MM.1S (cell line): ENCODE measurements at regions not wholly inside any gene's neighbourhood (a gene's known extent, or its start where the extent isn't known, plus 50 kb on each side); places are given as distances from the start of the nearest gene placed in this dataset.

Experiments used
- DNase-seq: peaks from one replicate; pipeline ENCODE4 v3.0.0-alpha.2; 2015
- H2AFZ ChIP-seq: fragments of 300-600 bp; sonication (generic); 2 replicates; pipeline ENCODE4 v1.6.0; 2016; ENCODE audit warnings: antibody characterized with exemption, low read length
- H3F3A ChIP-seq: fragments of 300-600 bp; sonication (generic); 2 replicates; pipeline ENCODE4 v1.6.1; 2016; ENCODE audit warnings: mild to moderate bottlenecking, antibody characterized with exemption, low read length, moderate library complexity, mixed read lengths; ENCODE audit not compliant: insufficient read depth
- H3K27ac ChIP-seq: fragments of 300-600 bp; sonication (generic); 2 replicates; pipeline ENCODE4 v1.5.1; 2016; ENCODE audit warnings: mild to moderate bottlenecking, low read length
- H3K27me3 ChIP-seq: fragments of 300-600 bp; sonication (generic); replicated peaks from 2 replicates; pipeline ENCODE4 v1.6.0; 2016; ENCODE audit warnings: low read length; ENCODE audit not compliant: insufficient read depth
- H3K36me3 ChIP-seq: fragments of 300-600 bp; sonication (generic); replicated peaks from 2 replicates; pipeline ENCODE4 v1.6.1; 2016; ENCODE audit warnings: mild to moderate bottlenecking, low read length, mixed read lengths; ENCODE audit not compliant: insufficient read depth
- H3K4me1 ChIP-seq: fragments of 300-600 bp; sonication (generic); 2 replicates; pipeline ENCODE4 v1.6.1; 2016; ENCODE audit warnings: low read length, mixed read lengths
- H3K4me2 ChIP-seq: fragments of 300-600 bp; sonication (generic); 2 replicates; pipeline ENCODE4 v1.6.0; 2016; ENCODE audit warnings: low read depth, low read length
- H3K4me3 ChIP-seq: fragments of 300-600 bp; sonication (generic); 2 replicates; pipeline ENCODE4 v1.5.1; 2016; ENCODE audit warnings: low read length, mixed read lengths
- H3K79me2 ChIP-seq: fragments of 300-600 bp; sonication (generic); 2 replicates; pipeline ENCODE4 v1.6.1; 2016; ENCODE audit warnings: mixed run types, low read length, mixed read lengths
- H3K9ac ChIP-seq: fragments of 300-600 bp; sonication (generic); 2 replicates; pipeline ENCODE4 v1.6.1; 2016; ENCODE audit warnings: low read length, mixed read lengths
- H3K9me2 ChIP-seq: fragments of 300-600 bp; sonication (generic); replicated peaks from 2 replicates; pipeline ENCODE4 v1.6.1; 2016; ENCODE audit warnings: mild to moderate bottlenecking, low read length, mixed read lengths; ENCODE audit not compliant: insufficient read depth
- H3K9me3 ChIP-seq: fragments of 300-600 bp; sonication (generic); replicated peaks from 2 replicates; pipeline ENCODE4 v1.6.1; 2016; ENCODE audit warnings: mild to moderate bottlenecking, low read length, mixed read lengths; ENCODE audit not compliant: insufficient read depth
- H4K20me1 ChIP-seq: fragments of 300-600 bp; sonication (generic); 2 replicates; pipeline ENCODE4 v1.6.1; 2016; ENCODE audit warnings: mild to moderate bottlenecking, low read length, moderate library complexity, mixed read lengths; ENCODE audit not compliant: insufficient read depth
- EZH2 ChIP-seq: fragments of 300-600 bp; sonication (generic); optimal IDR thresholded peaks from 2 replicates; pipeline ENCODE3; 2017; ENCODE audit warnings: low read depth, mild to moderate bottlenecking, antibody characterized with exemption, low read length, mixed read lengths
- EZH2phosphoT487 ChIP-seq: fragments of 300-600 bp; sonication (generic); IDR thresholded peaks from 2 replicates; pipeline ENCODE4 v1.6.1; 2018; ENCODE audit warnings: antibody characterized with exemption, low read length
- TF ChIP-seq, protein P1 (sequence below): fragments of 300-600 bp; sonication (generic); IDR thresholded peaks from 2 replicates; pipeline ENCODE4 v1.5.1; 2016; ENCODE audit warnings: antibody characterized with exemption, low read length, mixed read lengths

DNA sequence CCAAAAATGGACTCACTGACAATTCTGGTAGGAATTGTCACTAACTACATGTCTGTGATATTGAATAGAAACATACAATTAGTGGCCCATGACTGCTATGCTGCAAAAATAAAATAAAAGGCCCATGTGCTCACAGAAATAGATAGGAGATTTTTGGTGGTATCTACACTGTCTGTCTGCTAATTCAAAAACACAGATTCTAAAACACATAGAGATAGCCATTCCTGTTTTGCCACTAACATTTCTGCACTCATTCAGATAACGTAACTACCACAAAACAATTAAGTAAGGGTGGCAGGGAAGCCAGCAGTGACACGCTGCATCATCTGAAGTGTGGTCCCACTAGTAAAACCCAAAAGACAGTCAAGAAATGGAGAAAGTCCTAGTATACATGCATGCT, 202.2 kb upstream of the NFIA start:
- Histone ChIP-seq H3K9me3 (no peaks in the 10 kb centered on the region), H3K36me3 (no peaks in the 10 kb centered on the region), H3F3A (no peaks in the 10 kb centered on the region), H2AFZ (no peak overlapping the region), H3K9ac (no peak overlapping the region), H3K4me3 (no peak overlapping the region), H3K27ac (no peak overlapping the region), H3K4me2 (no peak overlapping the region), H4K20me1 (no peaks in the 10 kb centered on the region), H3K27me3 (no peaks in the 10 kb centered on the region), H3K4me1 (no peaks in the 10 kb centered on the region), H3K79me2 (no peaks in the 10 kb centered on the region), H3K9me2 (no peaks in the 10 kb centered on the region)
- DNase-seq, result no peak
- TF ChIP-seq, protein P1, sequence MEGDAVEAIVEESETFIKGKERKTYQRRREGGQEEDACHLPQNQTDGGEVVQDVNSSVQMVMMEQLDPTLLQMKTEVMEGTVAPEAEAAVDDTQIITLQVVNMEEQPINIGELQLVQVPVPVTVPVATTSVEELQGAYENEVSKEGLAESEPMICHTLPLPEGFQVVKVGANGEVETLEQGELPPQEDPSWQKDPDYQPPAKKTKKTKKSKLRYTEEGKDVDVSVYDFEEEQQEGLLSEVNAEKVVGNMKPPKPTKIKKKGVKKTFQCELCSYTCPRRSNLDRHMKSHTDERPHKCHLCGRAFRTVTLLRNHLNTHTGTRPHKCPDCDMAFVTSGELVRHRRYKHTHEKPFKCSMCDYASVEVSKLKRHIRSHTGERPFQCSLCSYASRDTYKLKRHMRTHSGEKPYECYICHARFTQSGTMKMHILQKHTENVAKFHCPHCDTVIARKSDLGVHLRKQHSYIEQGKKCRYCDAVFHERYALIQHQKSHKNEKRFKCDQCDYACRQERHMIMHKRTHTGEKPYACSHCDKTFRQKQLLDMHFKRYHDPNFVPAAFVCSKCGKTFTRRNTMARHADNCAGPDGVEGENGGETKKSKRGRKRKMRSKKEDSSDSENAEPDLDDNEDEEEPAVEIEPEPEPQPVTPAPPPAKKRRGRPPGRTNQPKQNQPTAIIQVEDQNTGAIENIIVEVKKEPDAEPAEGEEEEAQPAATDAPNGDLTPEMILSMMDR, result no peak
- TF ChIP-seq EZH2 (no peak), EZH2phosphoT487 (no peak)

DNA sequence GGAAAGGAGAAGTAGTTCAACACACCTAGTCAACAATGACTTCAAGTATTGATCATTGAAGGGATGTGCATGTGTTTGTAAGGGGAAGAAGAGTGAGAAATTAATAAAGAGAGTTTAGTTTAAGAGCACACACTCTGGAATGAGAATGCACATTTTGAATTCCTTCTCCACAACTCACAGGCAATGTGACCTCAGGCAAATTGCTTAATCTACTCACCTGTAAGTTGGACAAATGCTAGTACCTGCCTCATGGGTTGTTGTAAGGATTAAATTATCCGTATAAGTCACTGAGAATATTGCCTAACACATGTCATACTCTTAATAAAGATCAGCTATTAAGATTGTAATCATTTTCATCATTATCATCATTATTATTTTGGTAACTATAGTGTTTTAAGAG, 204.0 kb upstream of the NFIA start:
- no peak overlapping the region for H3K4me2 ChIP-seq
- H3K4me3 ChIP-seq, result no peak overlapping the region
- TF ChIP-seq EZH2 (no peak), EZH2phosphoT487 (no peak)
- TF ChIP-seq, protein P1, result no peak
- no peaks in the 10 kb centered on the region for H3K36me3 ChIP-seq
- no peaks in the 10 kb centered on the region for H3K9me2 ChIP-seq
- H3K4me1 ChIP-seq, result no peaks in the 10 kb centered on the region
- no peaks in the 10 kb centered on the region for H4K20me1 ChIP-seq
- no peak overlapping the region for H3K27ac ChIP-seq
- H3K9ac ChIP-seq, result no peak overlapping the region
- H3K27me3 ChIP-seq, result no peaks in the 10 kb centered on the region
- H2AFZ ChIP-seq, result no peak overlapping the region
- no peak for DNase-seq
- no peaks in the 10 kb centered on the region for H3K79me2 ChIP-seq
- no peaks in the 10 kb centered on the region for H3K9me3 ChIP-seq
- H3F3A ChIP-seq, result no peaks in the 10 kb centered on the region

DNA sequence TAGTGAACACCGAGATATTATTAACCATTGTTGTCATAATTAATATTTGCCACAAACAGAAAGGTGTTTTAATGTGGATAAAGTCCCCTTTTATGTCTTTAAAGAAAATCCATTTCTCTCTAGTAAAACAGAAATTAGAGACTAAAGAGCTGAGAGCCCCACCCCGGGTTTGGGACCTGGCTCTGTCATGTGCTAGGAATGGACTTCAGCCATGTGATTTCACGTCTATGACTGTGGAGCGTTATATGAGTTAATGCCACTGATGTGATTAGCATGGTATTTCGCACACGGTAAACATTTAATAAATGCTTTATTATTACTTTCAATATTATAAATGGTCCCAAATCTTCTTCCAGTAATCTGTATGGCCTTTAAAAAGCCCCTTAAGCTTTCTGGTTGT, 205.0 kb upstream of the NFIA start:
- no peak overlapping the region for H3K27ac ChIP-seq
- DNase-seq, result no peak
- H3K9me3 ChIP-seq, result no peaks in the 10 kb centered on the region
- no peaks in the 10 kb centered on the region for H3K36me3 ChIP-seq
- no peaks in the 10 kb centered on the region for H3K4me1 ChIP-seq
- no peak overlapping the region for H3K4me2 ChIP-seq
- no peaks in the 10 kb centered on the region for H3K79me2 ChIP-seq
- H3K9me2 ChIP-seq, result no peaks in the 10 kb centered on the region
- no peak overlapping the region for H3K9ac ChIP-seq
- H3K27me3 ChIP-seq, result no peaks in the 10 kb centered on the region
- H3K4me3 ChIP-seq, result no peak overlapping the region
- no peak overlapping the region for H2AFZ ChIP-seq
- TF ChIP-seq, protein P1, result no peak
- TF ChIP-seq EZH2phosphoT487 (no peak), EZH2 (no peak)
- no peaks in the 10 kb centered on the region for H4K20me1 ChIP-seq
- no peaks in the 10 kb centered on the region for H3F3A ChIP-seq

DNA sequence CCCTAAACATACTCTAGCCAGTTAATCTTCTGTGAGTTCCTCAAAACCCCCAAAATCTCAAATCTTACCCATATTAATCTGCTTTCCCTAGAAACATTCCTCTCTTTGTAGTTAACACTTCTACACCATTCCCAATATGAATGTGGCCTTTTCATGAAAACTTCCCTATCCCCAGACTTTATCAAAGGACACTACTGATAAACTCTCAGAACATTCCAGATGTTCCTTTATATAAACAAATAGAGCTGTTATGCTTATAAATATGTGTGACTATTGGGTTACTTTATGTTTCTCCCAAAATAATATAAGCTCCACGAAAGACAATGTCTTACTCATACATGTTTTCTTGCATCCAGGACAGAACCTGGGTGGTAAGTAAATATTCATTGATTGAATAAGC, 205.4 kb upstream of the NFIA start:
- Histone ChIP-seq H3F3A (no peaks in the 10 kb centered on the region), H3K4me1 (no peaks in the 10 kb centered on the region), H3K9ac (no peak overlapping the region), H3K36me3 (no peaks in the 10 kb centered on the region), H3K9me2 (no peaks in the 10 kb centered on the region), H3K4me3 (no peak overlapping the region), H3K4me2 (no peak overlapping the region), H3K9me3 (no peaks in the 10 kb centered on the region), H4K20me1 (no peaks in the 10 kb centered on the region), H3K27me3 (no peaks in the 10 kb centered on the region), H3K79me2 (no peaks in the 10 kb centered on the region), H2AFZ (no peak overlapping the region), H3K27ac (no peak overlapping the region)
- no peak for TF ChIP-seq EZH2
- TF ChIP-seq EZH2phosphoT487, result no peak
- TF ChIP-seq, protein P1, result no peak
- DNase-seq, result no peak
